Endothelial cell of umbilical vein (primary cell): ENCODE measurements at regions not wholly inside any gene's neighbourhood (a gene's known extent, or its start where the extent isn't known, plus 50 kb on each side); places are given as distances from the start of the nearest gene placed in this dataset.

Experiments
- CTCF ChIP-seq, 2 donors: IDR thresholded peaks; 1 replicate in 1 of 2; 2 replicates in 1 of 2; pipeline ENCODE4 v1.5.1; 2011; ENCODE audit warnings: low read length in 2 of 2, mild to moderate bottlenecking in 2 of 2, moderate library complexity in 2 of 2, control low read depth in 1 of 2, inconsistent platforms in 1 of 2, low read depth in 1 of 2; ENCODE audit not compliant: insufficient read depth in 1 of 2; ENCODE audit errors: extremely low read depth in 1 of 2
- POLR2A ChIP-seq: IDR thresholded peaks from 2 replicates; pipeline ENCODE4 v1.6.1; 2012; ENCODE audit warnings: low read depth, mild to moderate bottlenecking, control low read depth, low read length

- no peak for TF ChIP-seq CTCF (IDR thresholded peaks at IDR 0.05; ENCODE audit: extremely low read depth in 1 of 2, insufficient read depth in 1 of 2, low read depth in 1 of 2, low read length in 2 of 2)
- no peak for TF ChIP-seq POLR2A
Measured at GRCh38 chr5:68467208-68467607, 251.7 kb downstream of the PIK3R1 start.
